Stromal cell of bone marrow (primary cell): ENCODE measurements at regions not wholly inside any gene's neighbourhood (a gene's known extent, or its start where the extent isn't known, plus 50 kb on each side); places are given as distances from the start of the nearest gene placed in this dataset.

Experiments used
- DNase-seq: peaks from one replicate; pipeline ENCODE4 v3.0.0-alpha.2; 2012; ENCODE audit warnings: low read depth

DNA sequence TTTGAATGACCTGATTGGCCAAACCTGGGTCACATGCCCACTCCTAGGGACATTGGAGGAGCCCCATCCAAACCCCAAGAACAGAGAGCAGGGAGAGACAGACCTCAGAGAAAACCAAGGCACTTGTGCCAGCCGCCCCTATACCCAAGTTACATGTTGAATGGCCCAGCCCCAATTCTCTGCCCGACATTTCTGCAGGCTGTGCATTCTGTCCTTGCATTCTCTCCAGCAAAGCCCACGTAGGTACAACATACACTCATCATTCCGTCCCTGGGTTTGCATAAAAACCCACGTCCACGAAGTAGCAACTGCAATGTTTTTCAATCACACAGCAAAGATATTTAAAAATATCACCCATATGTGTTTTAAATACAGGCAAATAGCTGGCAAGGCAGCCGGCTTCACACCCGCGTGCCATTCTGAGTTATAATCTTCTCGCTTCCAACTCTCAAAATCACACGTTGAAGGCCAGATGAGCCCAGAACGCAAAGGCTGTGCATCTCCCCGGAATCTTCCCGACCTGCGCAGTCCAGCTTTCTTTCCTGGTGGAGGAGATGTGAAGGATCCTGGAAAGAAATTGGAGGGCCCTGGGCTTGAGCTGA lies 91.7 kb upstream of the MYL2 start:
- no peak for DNase-seq

DNA sequence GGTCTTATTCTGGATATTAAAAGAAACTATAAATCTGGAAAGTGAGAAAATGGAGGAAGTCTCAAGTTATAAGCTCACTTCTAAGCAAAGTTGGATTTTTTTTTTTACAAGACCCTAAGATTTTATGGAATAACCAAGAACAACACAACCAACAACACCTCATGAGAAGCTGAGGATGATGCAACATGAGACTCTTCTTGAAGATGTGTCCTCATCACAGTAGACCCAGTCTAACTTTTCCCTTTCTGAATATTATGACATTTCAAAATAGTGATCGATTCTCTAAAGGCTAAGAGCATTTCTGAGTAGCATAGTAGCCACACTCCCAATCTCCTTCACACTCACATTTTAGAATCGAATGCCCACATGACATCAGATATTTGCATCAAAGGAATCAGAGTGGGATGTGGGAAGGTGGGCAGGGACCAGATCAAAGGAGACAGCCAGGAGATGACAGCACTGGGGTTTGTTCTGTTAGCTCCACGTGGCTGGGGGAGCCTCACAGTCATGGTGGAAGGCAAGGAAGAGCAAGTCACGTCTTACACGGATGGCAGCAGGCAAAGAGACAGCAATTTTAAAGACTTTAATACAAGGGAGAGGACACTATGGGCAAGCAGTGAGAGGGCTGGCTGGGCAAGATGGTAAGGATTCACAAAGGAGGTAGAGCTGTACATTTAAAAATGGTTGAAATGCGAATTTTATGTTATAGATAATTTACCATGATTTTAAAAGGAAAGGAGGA lies 90.7 kb upstream of the MYL2 start:
- no peak for DNase-seq

GRCh38 chr12:111010061-111010460 lies 89.7 kb upstream of the MYL2 start:
- no peak for DNase-seq

DNA sequence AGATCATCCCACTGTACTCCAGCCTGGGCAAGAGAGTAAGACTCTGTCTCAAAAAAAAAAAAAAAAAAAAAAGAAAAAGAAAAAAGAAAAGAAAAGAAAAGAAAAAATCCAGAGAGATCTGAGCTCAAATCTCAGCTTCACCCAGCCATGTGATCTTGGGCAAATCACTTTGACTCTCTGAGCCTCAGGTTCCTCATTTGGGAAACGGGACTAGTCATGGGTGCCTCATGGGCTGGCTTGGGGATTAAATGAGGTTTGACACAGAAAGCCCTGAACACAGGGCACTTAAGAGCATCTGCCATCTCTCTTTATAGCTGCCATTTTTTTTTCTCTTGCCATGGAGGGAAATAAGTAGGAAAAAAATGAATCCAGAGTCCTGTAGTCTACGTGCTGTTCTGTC lies 86.2 kb upstream of the MYL2 start:
- no peak for DNase-seq

- no peak for DNase-seq
These were observed 78.6 kb upstream of the MYL2 start for GRCh38 chr12:110998971-110999370.

GRCh38 chr12:110998165-110998564 lies 77.8 kb upstream of the MYL2 start:
- no peak for DNase-seq

GRCh38 chr12:110996415-110996814 lies 76.0 kb upstream of the MYL2 start:
- no peak for DNase-seq

- DNase-seq, result no peak
These were observed 75.2 kb upstream of the MYL2 start for GRCh38 chr12:110995615-110996014.

GRCh38 chr12:110995016-110995415 lies 74.6 kb upstream of the MYL2 start:
- DNase-seq, result no peak

DNA sequence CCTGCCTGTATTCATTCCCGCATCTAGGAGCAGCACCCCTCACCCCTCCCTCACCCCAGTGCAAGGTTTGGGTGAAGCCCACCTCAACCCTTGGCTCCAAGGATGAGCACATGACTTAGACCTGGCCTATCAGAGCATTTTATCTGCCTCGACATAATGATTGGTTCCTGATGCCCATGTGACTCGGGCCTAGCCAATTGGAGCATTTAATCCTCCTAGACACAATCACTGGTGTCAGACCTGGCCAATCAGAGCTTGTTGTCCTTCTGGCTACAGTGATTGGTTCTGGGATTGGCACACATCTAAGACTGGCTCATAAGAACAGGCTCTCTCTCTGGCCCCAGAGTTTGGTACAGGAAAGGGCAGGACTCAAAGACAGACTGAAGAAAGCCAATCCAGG lies 73.1 kb upstream of the MYL2 start:
- DNase-seq, result no peak

DNA sequence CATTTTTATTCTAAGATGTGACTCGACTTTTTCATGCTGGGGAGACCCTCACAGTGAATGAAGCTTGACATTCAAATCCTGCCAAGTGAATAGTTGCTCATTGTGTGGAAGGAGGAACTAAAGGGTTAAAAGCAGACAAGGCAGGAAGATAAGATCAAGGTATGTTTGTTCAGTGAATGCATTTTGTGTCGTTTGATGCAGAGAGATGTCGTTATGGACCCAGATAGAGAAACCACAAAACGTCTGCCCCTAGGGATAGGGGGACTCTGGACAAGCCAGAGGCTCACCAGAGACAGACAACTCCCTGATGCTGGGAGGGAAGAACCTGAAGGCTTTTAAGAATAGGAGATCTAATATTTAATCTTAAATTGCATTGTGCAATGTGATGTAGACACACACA lies 72.5 kb upstream of the MYL2 start:
- DNase-seq, result no peak

DNA sequence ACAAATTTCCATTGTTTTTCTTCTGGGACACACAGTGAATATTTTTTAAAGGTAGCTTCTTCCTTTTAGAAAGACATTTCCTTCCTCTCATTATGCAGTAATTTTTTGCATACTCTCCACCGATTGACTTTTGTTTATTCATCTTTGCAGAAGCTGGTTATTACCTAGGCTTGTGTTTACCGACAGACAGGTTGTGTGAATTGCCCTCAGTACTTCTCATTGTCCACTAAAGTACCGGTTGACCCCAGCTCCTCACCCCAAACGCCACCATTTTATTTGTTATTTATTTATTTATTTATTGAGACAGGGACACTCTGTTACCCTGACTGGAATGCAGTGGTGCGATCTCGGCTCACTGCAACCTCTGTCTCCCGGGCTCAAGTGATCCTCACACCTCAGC lies 63.4 kb upstream of the MYL2 start:
- DNase-seq, result no peak

DNA sequence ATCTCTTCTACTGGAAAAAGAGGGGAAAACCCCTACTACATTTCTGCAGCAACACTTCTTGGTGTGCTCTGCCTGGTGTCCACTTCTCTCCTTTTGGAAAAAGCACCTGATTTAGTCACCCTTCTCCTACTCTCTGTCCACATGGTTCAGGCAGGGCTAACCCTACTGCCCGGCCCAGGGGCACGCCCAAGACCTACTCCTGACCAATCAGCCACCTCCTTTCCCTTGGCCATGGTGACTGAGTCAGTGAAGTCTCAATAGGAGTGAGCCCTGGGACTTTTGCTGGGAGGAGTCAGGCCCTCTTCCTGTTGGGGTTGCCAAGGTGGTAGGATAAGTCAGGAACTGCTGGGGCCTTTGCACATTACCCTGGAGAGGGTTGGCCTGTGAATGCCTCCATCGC lies 52.5 kb upstream of the MYL2 start:
- DNase-seq, result no peak

GRCh38 chr12:110971936-110972335 lies 51.6 kb upstream of the MYL2 start:
- no peak for DNase-seq

- DNase-seq, result no peak
These were observed 51.0 kb upstream of the MYL2 start for GRCh38 chr12:110971189-110971920.
